HG03558 (cell line): ENCODE measurements at regions not wholly inside any gene's neighbourhood (a gene's known extent, or its start where the extent isn't known, plus 50 kb on each side); places are given as distances from the start of the nearest gene placed in this dataset.
"Not testable (repeated sequence)": the region's sequence is repeated elsewhere in the genome, so short reads cannot be mapped to it uniquely, and the experiment has no call there.

Experiments used
- ATAC-seq: cut with Tn5 transposase; IDR thresholded peaks from one replicate; pipeline ENCODE4 v1.9.1; 2021; ENCODE audit warnings: moderate number of reproducible peaks; ENCODE audit not compliant: unreplicated experiment; ENCODE audit errors: extremely low read depth

DNA sequence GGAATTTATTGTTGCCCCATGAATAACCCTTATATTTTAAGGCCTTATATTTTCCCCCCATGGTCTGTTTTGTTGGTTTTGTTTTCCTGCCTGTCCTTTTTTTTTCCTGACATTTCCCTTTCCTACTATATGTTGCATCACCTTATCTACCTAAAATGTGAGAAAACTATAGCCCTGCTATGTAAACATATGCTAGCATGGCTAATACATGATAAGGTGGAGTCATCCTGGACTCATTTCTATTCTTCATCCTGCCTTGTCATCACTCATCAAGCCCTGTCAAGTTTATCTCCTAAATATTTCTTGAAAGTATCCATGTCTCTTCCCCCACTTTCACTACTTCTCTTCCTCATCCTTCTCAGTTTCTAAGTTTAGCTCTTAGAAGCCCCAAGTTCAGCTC lies 2168.8 kb upstream of the RAG2 start:
- ATAC-seq = no peak

DNA sequence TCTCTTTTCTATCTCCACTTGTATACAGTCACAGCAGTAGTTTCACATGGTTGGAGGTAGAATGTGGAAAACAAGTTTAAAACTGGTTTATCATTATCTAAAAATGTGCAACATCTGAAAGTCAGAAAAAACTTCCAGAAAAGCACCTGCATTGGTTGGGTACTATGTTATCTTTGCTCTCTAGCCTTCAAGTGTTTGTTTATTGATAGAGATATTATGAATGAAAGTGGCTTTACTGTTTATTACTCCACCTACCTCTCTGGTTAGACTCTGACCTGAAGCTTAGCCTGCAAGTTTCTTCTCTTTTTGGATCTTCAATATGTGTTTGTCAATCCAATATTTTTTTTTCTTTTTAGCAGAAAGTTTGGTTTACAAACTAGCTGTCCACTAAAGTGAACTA lies 2161.4 kb upstream of the RAG2 start:
- no peak for ATAC-seq

DNA sequence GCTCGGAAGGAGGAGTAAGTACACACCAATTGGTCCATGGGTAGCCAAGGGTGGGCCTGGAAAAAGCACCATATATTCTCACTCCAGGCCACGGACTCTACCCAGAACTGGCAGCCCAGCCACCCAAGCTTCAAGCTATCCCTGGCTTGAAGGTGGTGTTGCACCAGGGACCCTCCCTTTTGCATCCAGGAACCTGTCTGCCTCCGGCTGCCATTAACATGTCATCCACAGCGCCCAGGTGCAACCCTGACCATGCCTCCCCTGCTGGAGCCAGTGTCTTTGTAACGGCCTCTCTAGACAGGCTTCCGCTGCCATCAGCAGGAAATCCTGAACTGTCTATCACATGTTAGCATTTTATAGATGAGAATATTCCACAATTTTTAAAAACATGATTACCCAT lies 2158.5 kb upstream of the RAG2 start:
- no peak for ATAC-seq

DNA sequence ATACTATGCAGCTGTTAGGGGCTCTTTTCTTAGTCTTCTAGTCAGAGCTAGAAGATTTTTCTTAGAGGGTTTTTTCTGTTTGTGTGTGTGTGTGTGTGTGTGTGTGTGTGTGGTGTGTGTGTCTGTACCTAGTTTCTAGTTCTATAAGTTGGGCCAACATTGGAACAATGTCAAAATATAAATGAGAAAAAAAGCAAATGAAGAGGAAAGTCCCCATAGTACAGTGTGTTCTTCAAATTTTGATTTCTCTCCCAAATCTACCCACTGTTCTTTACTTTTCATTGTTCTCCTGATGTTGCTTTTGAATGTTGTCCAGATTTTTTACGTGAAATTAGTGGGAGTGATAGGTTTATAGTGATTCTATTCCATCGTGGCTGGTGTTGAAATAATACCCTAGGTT lies 2153.4 kb upstream of the RAG2 start:
- ATAC-seq = no peak

DNA sequence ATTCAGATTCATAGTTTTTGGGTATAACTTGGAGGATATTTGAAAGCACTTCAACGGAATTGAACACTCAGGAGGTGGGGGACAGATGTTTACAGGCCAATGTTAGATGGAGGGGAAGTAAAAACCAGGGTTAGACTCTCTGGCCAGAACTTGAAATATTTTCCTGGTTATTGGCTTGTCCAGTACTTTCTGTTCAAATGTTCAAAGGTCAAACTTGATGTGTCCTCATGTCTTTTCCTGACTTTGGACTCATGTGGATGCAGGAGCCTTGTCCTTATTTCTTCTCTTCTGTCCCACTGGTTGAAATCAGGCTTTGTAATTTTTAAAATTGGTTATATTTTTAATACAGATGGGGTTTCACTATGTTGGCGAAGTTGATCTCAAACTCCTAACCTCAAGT lies 2148.5 kb upstream of the RAG2 start:
- ATAC-seq = not testable (repeated sequence)

DNA sequence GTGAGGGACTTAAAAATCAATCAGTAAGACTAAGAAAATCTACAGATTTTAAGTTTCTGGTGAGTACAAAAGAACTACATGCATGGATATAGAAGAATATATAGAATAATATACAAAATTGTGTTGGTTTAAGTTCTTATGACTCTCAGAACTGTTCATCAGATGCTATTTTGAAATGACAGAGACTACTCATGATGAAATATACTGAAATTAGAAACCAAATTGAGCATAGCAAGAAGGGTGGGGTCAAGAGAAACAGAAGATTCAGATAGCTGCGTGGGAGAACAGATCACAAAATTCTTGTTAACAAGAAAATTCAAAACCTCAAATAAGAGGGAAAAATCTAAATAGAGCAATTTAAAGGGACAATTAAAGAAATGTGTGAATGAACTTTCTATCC lies 2125.3 kb upstream of the RAG2 start:
- no peak for ATAC-seq

DNA sequence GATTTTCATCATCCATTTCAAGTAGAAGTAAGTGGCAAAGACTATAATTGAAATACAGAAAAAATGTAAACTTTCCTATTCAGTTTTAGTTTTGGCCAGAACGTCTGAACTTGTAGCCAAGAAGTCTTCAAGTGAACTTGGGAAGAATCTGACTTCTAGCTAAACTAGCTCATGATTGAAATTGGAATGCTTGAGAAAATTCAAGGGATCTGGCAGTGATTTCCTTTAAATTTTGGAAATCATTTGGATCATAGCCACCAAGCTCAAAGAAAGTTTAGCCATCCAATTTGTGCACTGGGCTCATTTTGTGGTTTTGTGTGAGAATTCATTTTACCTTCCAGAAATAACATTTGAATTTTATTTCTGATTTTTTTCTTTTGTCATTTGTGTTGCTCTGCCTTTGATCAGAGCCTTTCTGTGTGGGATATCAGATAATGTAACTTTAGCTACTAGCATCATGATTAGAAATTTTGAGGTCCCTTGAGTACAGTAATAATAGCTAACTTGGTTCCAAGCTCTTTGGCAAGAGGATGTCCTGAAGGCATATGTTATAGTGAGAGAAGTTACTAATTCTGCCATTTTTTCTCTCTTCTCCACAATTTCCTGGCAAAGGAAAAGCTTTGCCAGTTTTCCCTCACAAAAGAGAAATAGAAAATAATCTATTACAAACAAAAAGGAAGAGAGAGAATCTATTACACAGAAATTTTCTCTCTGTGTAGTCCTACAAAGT lies 2123.7 kb upstream of the RAG2 start:
- ATAC-seq = no peak

DNA sequence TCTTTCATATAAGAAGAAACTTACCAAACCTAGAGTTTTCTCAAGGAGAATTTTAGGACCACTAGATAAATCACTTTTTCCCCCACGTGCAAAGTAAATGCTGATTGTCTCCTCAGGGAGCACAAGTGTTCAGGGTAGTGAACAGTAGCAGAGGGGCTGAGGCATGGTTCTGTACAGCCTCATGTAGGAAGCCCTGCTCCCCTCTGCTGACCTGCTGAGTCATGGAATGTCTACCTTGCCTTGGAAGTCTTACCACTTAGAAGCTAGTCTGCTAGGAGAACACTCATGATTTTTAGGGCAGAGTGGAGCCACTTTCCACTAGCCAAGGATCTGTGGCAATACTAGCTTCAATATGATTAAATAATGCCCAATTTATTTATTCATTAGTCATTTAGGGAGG lies 2120.6 kb upstream of the RAG2 start:
- ATAC-seq = no peak

DNA sequence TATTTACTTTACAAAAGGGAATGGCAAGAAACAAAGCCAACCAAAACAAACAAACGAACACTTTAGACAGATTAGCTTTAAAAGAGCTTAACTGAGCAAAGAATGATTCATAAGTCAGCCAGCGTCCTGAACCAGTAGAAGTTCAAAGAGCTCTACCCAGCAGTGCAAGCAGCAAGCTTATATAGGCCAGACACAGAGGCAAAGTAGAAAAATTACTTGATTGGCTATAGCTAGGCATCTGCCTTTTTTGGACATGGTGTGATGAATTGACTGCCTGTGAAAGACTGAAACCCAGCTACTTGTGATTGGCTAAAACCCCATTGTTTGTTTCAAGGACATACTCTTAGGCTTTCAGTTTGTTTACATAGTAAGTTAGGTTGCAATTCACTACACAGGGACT lies 2120.0 kb upstream of the RAG2 start:
- no peak for ATAC-seq

DNA sequence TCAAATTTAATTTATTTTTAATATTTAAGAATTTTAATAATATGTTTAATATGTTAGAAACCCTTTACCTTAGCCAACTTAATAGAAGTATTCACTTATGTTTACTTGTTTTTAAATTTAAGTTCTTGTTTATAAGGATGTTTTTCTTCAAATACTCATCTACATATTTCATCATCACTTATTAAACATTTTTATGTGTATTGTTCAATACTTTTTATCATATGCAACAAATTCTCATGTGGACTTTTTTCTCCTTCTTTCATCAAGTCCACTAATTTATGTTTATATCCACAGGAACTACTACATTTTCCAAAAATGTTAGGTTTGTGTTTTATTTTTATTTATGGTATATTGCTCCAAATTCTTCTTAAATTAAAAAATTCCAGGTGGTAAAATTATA lies 2113.1 kb upstream of the RAG2 start:
- no peak for ATAC-seq

DNA sequence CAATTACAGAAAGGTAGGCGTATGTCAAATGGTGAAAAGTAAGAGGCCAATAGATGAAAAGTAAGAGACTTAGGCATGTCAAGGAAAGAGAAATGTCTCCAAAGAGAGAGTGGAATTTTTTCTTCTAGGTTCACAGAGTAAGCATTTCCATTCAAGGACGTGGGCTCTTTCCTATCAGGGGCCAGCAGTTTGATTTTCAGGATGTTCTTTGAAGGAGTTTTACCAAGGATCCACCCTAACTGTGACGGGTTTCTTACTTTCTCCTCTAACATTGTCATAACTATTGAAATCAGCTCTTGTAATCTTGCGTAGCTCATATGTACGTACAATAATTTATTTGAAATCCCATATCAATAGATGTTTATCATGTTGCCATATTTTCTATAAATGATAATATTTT lies 2112.2 kb upstream of the RAG2 start:
- no peak for ATAC-seq

DNA sequence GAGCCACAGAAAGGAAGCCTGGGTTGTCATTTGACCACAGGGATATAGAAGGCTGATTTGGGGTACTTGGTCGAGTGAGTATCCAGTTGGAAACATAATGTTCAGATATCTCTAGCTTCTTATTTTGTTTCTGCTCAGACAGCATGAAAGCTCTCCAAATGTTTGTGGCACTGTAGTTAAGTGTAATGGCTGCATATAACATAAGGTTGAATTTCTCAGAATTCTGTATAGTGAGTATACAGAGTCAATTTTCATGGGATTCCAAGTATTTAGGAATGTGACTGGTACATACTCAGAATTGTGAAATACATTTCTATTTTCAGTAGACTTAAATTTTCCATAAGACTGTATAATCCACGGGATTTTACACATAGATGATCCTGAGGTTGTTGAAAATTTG lies 2102.1 kb upstream of the RAG2 start:
- no peak for ATAC-seq

DNA sequence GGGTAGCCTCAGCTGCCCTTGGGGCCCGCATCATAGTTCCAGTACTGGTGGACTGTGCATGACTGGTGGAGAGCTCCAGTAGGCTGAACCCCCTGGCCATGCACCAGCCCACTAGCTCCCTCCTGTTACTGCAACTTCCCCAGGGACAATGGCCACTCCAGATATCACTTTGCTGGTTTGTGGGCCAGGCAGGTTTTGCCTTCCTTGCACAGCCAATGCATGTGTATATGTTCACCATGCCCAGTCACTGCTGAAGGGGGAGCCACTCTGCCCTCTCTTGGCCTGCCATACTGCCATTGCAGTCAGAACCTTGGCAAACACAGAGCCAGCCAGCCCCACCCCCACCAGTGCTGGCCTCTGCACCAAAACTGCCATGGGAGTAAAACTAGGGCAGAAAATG lies 2095.3 kb upstream of the RAG2 start:
- no peak for ATAC-seq

DNA sequence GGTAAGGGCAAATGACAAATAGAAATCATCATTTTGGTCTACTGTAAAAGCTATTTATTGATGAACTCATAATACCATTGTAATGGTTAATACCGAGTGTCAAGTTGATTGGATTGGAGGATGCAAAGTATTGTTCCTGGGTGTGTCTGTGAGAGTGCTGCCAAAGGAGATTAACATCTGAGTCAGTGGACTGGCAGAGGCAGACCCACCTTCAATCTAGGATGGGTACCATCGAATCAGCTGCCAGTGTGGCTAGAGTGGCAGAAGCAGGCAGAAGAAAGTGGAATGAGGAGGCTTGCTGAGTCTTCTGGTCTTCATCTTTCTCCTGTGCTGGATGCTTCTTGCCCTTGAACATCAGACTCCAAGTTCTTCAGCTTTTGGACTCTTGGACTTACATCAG lies 2092.2 kb upstream of the RAG2 start:
- not testable (repeated sequence) for ATAC-seq

DNA sequence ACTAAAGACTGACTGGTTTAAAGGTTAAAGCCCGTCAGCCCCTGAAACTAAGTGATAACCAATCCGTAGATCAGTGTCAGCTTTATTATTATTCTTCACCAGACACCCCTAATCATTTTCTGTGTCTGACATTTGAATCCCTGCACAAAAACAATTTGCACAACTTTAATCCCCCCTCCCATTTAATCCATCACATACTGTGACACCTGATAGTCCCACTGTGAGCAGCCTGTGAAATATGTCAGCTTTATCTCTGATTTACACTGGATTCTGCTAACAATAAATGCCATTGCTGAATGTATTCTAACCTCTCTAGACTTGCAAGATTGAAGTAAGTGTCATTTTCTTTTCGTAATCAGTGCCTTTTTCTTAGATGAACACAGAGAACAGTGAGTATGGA lies 2089.0 kb upstream of the RAG2 start:
- ATAC-seq = no peak

DNA sequence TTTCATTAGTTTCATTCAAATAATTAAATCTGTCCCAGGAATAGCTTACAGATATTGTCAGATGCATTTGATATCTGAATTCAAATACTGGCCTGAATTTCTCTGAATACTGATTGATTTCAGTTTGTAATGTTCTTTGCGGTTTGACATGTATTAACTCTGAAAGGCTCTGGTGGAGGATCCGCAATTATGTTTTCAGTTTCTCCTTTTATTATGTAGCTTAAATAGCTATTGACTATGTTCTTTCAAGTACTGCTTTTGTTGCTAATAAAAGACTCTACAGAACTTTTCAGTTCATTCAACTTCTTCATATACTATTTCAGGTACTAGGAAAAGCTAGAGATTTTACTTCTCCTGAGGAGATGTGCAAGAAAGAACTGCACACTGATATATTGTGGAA lies 2085.4 kb upstream of the RAG2 start:
- no peak for ATAC-seq

DNA sequence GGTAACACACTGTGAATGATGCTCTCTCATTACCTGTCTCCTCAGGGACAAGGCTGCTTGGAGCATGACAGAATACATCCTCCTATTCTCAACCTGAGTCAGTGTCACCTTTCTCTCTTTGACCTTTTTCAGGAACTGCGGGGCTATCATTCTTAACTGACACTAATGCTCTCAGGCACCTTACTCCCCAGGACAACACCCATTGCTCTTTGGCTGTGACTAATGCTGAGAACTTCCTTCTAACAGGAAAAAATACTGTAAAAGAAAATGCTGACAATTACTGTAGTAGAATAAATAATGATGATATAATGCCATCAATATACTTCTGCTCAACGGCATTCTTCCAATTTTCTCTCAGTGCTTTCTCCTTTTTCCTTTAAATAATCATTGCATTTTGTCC lies 2082.7 kb upstream of the RAG2 start:
- no peak for ATAC-seq

DNA sequence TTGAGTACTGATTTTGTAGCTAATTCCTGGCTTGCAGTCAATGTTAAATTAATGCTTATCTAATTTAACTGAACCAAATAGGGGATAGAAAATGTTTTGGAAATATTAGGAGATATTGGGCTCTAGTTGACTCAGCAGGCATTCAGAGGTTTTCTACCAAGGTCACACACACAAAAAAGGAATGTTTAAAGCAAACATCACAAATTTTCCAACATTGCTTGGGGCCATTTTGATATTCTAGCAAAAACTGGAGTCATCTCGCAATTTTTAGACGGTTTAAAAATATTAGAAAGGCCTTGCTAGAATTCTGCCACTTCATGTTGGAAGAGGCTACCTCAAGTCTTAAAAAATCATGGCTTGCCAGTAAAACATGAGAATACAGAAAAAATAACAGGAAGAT lies 2082.1 kb upstream of the RAG2 start:
- no peak for ATAC-seq

DNA sequence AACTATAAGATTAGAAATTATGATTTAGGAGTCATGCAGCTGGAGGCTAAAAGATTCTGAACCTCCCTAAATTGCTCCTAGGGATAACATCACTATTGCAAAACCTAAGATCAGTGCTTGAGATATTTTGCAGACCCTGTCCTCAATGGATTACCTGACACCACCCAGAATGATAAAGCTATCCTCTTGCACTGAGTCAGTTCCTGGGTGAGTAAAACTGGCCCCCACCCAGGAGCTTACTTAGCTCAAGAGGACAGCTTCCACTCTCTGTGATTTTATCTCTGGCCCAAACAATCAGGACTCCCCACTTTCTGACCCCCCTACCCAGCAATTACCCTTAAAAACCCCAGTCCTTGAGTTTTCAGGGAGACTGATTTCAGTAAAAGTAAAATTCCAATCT lies 2074.4 kb upstream of the RAG2 start:
- no peak for ATAC-seq

DNA sequence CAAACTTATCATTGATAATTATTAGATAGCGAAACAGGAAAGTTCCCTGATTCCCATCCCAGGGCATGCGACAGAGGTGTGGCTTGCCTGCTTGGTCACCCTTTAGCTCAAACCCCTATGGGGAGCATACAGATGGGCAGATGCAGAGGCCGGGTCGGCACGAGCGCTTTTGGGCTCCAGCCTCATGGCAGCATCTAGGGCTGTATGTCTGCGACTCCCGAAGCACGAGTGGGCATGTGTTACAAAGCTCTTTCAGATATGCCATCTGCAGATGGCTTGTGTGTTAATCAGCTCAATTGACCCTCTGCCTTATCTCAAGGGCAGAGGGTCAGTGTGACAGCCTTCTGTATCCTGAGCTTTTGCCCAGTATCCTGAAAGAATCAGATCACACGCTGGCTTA lies 2069.3 kb upstream of the RAG2 start:
- ATAC-seq = no peak

DNA sequence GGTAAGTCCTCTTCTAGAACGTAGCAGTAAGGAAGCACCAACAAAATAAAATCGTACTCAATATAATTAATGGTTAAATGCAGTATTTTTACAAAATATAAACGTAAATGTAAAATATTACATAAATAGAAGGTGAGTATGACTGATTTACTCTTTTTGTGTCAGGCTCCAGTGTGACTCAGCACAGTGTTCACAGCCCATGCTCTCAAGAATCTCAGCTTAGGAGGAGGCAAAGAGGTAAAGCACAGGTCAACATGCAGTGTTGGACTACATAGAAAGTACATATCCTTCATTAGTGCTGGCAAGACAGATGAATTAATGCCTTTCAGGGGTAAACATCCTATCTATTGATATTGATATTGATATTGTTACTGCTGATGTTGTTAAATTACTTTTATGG lies 2050.6 kb upstream of the RAG2 start:
- ATAC-seq = no peak

DNA sequence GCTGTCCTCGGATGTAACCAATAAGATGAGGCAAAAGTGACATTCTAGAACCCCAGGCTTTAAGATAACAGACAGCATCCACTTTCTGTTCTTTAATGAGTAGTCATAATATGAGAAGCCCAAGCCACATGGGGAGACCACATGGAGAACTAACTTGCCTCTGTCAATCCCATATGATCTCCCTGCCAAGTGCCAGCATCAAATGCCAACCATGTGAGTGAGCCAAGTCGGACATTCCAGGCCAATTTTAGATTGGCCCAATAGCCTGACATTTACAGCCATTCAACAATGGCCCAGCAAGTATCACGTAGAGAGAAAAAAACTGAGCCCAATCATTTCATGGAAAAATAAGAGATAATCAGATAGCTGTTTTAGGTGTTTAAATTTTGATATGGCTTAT lies 2048.3 kb upstream of the RAG2 start:
- no peak for ATAC-seq

DNA sequence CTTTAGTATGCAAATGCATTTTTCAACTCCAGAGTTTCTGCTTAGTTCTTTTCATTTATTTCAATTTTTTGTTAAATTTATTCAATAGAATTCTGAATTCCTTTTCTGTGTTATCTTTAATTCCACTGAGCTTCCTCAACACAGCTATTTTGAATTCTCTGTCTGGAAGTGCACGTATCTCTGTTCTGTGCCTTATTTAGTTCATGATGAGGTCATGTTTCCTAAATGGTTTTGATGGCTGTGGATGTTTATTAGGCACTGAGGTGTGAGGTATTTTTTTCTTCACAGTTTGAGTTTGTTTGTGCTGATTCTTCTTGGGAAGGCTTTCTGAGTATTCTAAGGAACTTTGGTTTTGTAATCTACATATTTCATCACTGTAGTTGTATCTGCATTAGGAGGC lies 2042.8 kb upstream of the RAG2 start:
- ATAC-seq = no peak
